ENCODE measurements at regions not wholly inside any gene's neighbourhood (a gene's known extent, or its start where the extent isn't known, plus 50 kb on each side); places are given as distances from the start of the nearest gene placed in this dataset.

- Histone ChIP-seq H3K36me3 (ENCODE audit: control insufficient read depth, insufficient read depth, low read length) (no peaks in the 10 kb centered on the region), H3K27me3 (replicated peaks; ENCODE audit: control insufficient read depth, insufficient read depth, low read length) (no peaks in the 10 kb centered on the region), H3K9me3 (no peaks in the 10 kb centered on the region), H3K4me3 (ENCODE audit: low read depth, low read length) (no peak overlapping the region), H3K4me1 (no peaks in the 10 kb centered on the region)
- Mint-ChIP-seq H3K4me1 (ENCODE audit: low read depth, unreplicated experiment) (no peaks in the 10 kb centered on the region), H3K9me3 (ENCODE audit: unreplicated experiment) (no peaks in the 10 kb centered on the region), H3K27ac (ENCODE audit: unreplicated experiment) (no peak overlapping the region), H3K4me3 (ENCODE audit: unreplicated experiment) (no peak overlapping the region), H3K36me3 (ENCODE audit: insufficient read depth, unreplicated experiment) (no peaks in the 10 kb centered on the region), H3K27me3 (ENCODE audit: insufficient read depth, unreplicated experiment) (peaks cover 4% of the 10 kb centered on the region)
- ChIA-PET CTCF (no interaction called here), POLR2A (no interaction called here)
- TF ChIP-seq CTCF (IDR thresholded peaks at IDR 0.05; ENCODE audit: insufficient read depth in 1 of 2, low read depth in 1 of 2, low read length in 1 of 2, severe bottlenecking in 1 of 2, unreplicated experiment in 1 of 2) = no peak
- no peak for DNase-seq
- intact Hi-C loops (cut with micrococcal nuclease; ENCODE audit: unreplicated experiment) = no loop called here
- no TSS peak for BruUV-seq (replicated peaks)
Observed at GRCh38 chr18:41269294-41269693, 685.7 kb upstream of the PIK3C3 start.

GRCh38 chr18:41268271-41268670 lies 686.8 kb upstream of the PIK3C3 start:
- no peak for DNase-seq
- no peak overlapping the region for H3K4me3 Mint-ChIP-seq (ENCODE audit: unreplicated experiment)
- BruUV-seq (replicated peaks) = no TSS peak

GRCh38 chr18:41266616-41267015 lies 688.4 kb upstream of the PIK3C3 start:
- H3K4me1 ChIP-seq = no peaks in the 10 kb centered on the region
- intact Hi-C loops (cut with micrococcal nuclease; ENCODE audit: unreplicated experiment) = no loop called here
- H3K36me3 ChIP-seq (ENCODE audit: control insufficient read depth, insufficient read depth, low read length) = no peaks in the 10 kb centered on the region
- Mint-ChIP-seq H3K36me3 (ENCODE audit: insufficient read depth, unreplicated experiment) (no peaks in the 10 kb centered on the region), H3K27ac (ENCODE audit: unreplicated experiment) (no peak overlapping the region), H3K9me3 (ENCODE audit: unreplicated experiment) (no peaks in the 10 kb centered on the region), H3K4me1 (ENCODE audit: low read depth, unreplicated experiment) (no peaks in the 10 kb centered on the region), H3K4me3 (ENCODE audit: unreplicated experiment) (no peak overlapping the region), H3K27me3 (ENCODE audit: insufficient read depth, unreplicated experiment) (no peaks in the 10 kb centered on the region)
- TF ChIP-seq CTCF (IDR thresholded peaks at IDR 0.05; ENCODE audit: insufficient read depth in 1 of 2, low read depth in 1 of 2, low read length in 1 of 2, severe bottlenecking in 1 of 2, unreplicated experiment in 1 of 2) = no peak
- no peak overlapping the region for H3K4me3 ChIP-seq (ENCODE audit: low read depth, low read length)
- H3K9me3 ChIP-seq = no peaks in the 10 kb centered on the region
- BruUV-seq (replicated peaks) = no TSS peak
- ChIA-PET CTCF (no interaction called here), POLR2A (no interaction called here)
- no peaks in the 10 kb centered on the region for H3K27me3 ChIP-seq (replicated peaks; ENCODE audit: control insufficient read depth, insufficient read depth, low read length)
- no peak for DNase-seq

More at GRCh38 chr18:41268271-41268670, 686.8 kb upstream of the PIK3C3 start:
- Histone ChIP-seq H3K27me3 (replicated peaks; ENCODE audit: control insufficient read depth, insufficient read depth, low read length) (no peaks in the 10 kb centered on the region), H3K36me3 (ENCODE audit: control insufficient read depth, insufficient read depth, low read length) (no peaks in the 10 kb centered on the region), H3K9me3 (no peaks in the 10 kb centered on the region), H3K4me3 (ENCODE audit: low read depth, low read length) (no peak overlapping the region), H3K4me1 (no peaks in the 10 kb centered on the region)
- ChIA-PET POLR2A (no interaction called here), CTCF (no interaction called here)
- no peak for TF ChIP-seq CTCF (IDR thresholded peaks at IDR 0.05; ENCODE audit: insufficient read depth in 1 of 2, low read depth in 1 of 2, low read length in 1 of 2, severe bottlenecking in 1 of 2, unreplicated experiment in 1 of 2)
- H3K4me1 Mint-ChIP-seq (ENCODE audit: low read depth, unreplicated experiment) = no peaks in the 10 kb centered on the region
- no peaks in the 10 kb centered on the region for H3K36me3 Mint-ChIP-seq (ENCODE audit: insufficient read depth, unreplicated experiment)
- no peaks in the 10 kb centered on the region for H3K27me3 Mint-ChIP-seq (ENCODE audit: insufficient read depth, unreplicated experiment)
- no peaks in the 10 kb centered on the region for H3K9me3 Mint-ChIP-seq (ENCODE audit: unreplicated experiment)
- H3K27ac Mint-ChIP-seq (ENCODE audit: unreplicated experiment) = no peak overlapping the region
- intact Hi-C loops (cut with micrococcal nuclease; ENCODE audit: unreplicated experiment) = no loop called here

Data from Caco-2 (cell line).